GM19328 (cell line): ENCODE measurements at regions not wholly inside any gene's neighbourhood (a gene's known extent, or its start where the extent isn't known, plus 50 kb on each side); places are given as distances from the start of the nearest gene placed in this dataset.

ENCODE experiments used
- ATAC-seq: cut with Tn5 transposase; IDR thresholded peaks from one replicate; pipeline ENCODE4 v1.9.1; 2021; ENCODE audit warnings: mild to moderate bottlenecking, moderate library complexity; ENCODE audit not compliant: unreplicated experiment

- no peak for ATAC-seq
These were observed 195.2 kb downstream of the DAD1 start for GRCh38 chr14:22393796-22394195.

DNA sequence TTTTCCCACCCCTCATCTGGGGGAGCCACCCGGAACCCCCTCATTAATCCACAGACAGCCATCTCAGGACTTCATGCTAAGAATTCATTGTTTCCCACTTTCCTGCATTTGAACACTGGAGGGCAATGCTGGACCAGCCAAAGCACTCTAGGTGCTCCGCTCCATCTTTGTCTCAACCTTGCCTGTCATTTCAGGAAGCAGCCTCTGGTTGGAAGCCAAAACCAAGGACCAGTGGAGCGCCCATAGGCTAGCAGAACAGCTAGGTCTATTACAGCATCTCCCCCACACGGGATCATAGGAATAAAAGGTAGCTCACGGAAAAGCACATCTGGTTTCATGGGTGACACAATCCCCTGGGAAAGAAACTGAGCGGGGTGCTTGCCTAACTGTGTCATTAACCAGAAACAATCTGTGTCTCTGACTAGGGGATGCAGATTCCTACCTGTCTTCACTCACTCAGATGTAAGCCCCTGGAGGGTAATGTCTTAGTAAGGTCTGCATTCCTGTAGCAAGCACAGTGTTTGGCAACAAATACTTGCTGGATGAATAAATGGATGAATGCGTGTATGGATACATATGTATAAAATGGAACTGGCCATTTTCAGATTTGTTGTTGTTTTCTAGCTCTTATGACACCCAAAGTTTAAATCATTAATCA lies 197.0 kb downstream of the DAD1 start:
- ATAC-seq, result no peak

GRCh38 chr14:22390824-22391461 lies 198.1 kb downstream of the DAD1 start:
- no peak for ATAC-seq

DNA sequence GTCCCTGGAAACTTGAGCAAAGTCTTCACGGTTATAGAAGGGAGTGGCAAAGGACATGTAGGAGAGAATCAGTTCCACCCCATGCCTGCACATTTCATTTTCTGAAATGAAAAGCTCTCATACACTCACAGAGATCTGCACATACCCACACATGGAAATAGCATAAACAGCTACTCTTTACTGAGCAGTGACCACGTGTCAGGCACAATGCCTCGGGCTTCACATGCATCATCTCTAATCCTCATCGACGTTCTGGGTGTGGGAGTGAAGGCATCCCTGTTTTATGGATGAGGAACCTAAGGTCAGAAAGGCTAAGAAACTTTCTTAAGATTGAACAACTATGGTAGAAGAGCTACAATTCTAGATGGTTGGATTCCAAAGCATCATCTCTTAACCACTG lies 198.8 kb downstream of the DAD1 start:
- no peak for ATAC-seq

DNA sequence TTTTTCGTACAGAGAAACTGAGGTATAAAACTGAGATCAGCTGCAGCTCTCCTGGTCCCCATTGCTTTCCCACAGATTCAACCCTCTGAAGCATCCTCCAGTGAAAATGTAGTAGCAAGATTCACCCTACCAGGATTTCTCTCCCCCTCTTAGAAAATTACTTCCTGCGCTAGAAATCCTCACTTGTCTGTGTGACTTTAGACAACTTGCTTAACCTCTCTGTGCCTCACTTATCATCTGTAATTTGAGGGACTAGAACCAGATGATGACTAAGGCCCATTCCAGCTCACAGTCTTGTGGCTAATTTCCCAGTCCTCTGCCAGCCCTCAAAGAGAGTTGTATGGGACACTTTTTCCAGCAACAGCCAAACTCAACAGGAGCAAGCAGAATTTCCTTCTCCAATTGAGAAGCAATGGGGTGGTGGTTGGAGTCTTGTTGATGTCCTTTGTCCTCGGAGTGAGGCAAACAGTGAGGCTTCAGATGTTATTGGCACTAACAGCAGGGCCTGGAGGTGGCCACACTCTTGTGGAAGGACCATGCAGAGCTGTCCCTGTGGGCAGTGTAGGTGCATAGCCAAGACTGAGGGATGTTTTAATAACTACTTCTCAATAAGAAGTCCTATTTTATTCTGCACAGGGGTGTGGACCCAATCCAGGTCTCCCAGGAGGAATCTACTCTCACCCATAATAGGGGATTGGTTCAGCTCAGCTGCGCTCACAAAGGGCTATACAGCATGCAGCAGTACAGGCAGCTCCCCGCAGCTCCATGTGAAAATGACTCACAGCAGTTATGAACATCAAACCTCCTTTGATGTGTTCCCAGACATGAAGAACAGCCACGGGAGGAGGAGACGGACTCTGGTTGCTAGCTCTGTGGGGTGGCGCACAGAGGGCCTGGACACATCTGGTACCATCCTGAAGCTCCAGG lies 200.1 kb downstream of the DAD1 start:
- no peak for ATAC-seq

- ATAC-seq, result no peak
These were observed 201.2 kb downstream of the DAD1 start for GRCh38 chr14:22387776-22388241.

- no peak for ATAC-seq
These were observed 201.9 kb downstream of the DAD1 start for GRCh38 chr14:22386924-22387775.

DNA sequence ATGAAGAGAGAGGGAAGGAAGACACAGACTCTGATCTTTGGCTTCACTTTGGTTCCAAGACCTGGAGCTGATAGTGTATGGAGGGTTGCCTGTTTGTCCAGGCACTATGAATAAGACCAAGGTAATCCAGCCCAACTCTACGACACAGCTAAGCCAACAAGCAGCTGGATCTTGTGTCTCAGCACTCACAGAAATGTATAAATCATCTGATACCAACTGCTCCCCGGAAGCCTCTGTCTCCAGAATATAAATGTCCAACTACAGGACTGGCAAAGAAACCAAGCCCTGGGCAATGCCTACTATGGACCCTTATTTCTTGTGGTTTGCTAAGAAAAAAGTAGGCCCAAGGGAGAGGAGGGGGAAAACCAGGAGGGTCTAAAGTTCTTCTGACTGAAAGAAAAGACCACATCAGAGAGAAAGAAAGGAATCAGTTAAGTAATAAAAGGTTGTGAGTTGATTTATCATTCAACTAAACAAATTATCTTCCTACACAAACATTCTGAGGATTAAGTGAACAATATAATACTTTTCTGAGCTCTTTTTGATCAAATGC lies 204.0 kb downstream of the DAD1 start:
- ATAC-seq, result no peak

- no peak for ATAC-seq
These were observed 204.9 kb downstream of the DAD1 start for GRCh38 chr14:22384167-22384549.

DNA sequence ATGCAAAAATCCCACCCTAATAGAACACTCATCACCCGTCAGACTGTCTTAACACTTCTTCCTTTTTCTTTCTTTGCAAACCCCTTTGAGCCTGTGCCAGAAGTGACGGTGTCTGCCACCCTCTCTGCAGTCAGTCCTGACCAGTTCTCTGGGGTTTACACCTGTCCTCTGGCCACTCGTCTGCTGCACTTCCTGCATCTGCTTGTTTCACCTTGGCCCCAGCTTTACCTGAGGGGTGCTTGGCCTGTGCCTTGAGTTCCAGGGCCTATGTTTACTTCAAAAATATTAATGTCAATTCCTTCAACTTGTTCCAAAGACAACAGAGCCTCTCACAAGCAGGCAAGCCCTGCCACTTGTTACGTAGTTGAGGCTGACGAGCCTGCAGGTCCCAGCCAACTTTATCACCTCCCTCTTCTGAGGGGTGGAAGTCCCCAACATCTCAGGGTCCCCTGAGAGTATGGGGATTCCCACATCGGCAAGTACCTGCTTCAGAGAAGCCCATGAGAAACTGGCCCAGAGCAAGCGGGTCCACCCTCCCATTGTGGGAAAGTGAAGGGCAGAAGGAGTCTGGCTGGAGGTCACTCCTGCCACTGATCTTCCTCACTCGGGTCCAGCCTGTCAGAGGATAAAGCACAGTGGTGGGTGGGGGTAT lies 205.4 kb downstream of the DAD1 start:
- ATAC-seq, result peak; percentile 42

- ATAC-seq, result no peak
These were observed 206.1 kb downstream of the DAD1 start for GRCh38 chr14:22382955-22383354.

DNA sequence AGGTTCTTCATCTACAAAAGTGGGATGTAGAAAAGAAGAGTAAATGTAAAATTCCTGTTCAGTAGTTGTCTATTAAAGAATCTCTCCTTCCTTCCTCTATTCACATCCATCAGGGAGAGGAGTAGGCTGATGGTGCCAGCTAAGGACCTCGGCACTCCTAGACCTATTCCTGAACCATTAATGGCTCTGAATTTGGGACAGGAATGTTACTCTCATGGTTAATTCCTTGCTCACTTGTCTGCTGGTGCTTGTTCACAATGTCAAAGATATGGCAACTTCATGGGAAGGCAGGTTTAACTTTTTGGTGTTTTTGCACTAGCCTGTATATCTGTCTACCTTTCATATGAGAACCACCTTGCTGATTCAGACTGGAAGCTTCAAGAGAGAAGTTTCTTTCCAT lies 206.6 kb downstream of the DAD1 start:
- ATAC-seq, result no peak

DNA sequence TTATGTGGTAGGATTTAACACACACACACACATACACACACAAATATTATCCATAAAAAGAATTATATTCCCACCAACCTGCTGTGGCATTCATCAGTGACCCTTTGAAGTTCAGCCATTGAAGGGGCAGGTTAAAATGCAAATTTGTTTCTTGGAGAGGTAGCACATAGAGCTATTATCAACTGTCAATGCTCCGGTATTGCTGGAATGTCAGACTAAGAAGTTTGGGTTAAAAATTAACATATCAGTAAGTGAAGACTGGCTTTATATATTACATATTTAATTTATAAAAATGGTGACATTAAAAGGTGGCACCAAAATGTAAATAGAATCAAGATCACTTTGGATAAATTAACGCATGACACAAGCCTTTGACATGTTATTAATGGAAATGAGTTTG lies 207.3 kb downstream of the DAD1 start:
- ATAC-seq, result no peak

DNA sequence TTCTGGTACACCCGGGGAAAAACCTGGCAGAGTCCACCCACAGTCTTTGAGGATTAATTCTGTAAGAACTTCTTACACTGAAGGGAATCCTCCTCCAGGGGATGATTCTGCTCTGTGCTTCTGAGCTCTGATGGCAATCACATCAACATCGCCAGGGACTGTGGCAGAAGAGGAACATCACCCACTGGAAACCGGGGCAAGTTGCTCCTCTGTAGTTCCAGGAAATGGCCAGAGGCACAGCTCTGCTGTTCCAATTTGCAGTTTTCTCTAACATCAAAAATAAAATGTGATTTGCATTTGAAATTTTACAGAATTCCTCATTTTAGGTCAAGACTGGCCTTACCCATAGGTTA lies 207.6 kb downstream of the DAD1 start:
- ATAC-seq, result no peak

DNA sequence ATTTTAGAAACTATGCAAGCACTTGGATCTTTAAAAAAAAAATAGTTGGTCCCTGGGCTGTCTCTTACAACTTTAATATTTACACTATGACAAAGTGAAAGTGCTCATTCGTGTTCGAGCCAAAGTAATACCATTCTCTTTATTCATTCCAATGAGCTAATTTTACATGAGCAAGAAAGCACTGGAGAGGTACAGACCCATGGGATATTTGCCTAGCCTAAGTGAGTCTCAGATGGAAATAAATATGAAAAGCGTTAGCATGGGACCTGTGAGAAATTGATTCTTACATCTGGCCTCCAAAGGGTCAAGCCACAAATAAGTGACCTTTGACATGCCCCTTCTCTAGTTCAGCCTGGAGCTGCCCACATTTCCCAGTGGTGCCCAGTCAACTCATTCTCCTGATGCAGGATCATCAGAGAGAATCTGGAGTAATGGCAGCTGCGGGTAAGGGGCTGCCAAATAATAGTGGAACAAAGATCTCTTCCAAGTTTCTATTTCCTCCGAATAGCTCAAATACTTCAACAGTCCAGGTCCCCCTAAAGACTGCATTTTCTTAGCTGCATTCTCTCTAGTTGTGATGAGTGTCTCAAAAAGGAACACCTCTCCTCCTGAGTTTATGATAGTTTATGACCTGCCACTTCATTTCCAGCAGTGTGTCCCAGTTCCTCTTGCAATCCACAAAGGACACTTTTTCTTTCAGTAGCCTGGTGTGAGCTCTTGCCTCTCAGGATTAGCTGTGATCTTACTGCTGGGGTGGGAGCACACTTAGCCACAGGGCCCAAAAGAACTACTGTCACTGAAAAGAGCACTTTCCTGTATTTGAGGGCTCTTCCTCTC lies 208.2 kb downstream of the DAD1 start:
- no peak for ATAC-seq

GRCh38 chr14:22379727-22380126 lies 209.3 kb downstream of the DAD1 start:
- ATAC-seq, result no peak

GRCh38 chr14:22378181-22378580 lies 210.8 kb downstream of the DAD1 start:
- no peak for ATAC-seq

DNA sequence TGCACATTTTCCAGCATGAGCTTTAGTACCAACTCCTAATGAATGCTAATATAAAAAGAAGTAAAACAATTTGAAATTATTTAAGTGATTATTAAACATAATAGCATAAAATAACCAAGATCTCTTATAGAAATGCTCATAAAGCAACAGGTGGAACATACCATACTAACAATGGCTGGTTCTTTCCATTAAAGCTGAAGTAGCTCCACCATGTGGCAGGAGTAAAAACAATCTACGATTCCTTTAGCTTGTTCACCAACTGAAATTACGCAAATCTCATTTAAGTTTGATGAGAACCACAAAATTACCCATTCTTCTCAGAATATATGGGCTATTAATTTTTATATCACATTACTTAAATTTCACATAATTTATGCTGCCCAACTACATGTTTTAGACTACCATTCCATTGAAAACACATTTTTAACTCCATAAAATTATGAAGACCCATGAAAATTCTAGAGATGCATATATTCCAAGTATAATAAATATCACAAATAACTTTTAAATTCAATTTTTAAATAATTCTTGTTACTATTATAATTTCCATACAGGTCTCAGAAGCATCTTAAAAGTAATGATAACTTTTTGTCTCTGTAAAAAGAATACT lies 213.6 kb downstream of the DAD1 start:
- no peak for ATAC-seq
